Panc1 (cell line): ENCODE measurements at regions not wholly inside any gene's neighbourhood (a gene's known extent, or its start where the extent isn't known, plus 50 kb on each side); places are given as distances from the start of the nearest gene placed in this dataset.

Experiments
- CTCF ChIP-seq: fragments of 450-650 bp; IDR thresholded peaks from 2 replicates; pipeline ENCODE4 v1.5.1; 2017; ENCODE audit warnings: mild to moderate bottlenecking
- POLR2AphosphoS5 ChIP-seq: IDR thresholded peaks from 2 replicates; pipeline ENCODE4 v1.6.1; 2012; ENCODE audit warnings: mild to moderate bottlenecking, low read depth, low read length, moderate library complexity
- REST ChIP-seq, 2 experiments: IDR thresholded peaks; 2 replicates each; pipeline ENCODE4 v1.6.1; 2011 to 2012; ENCODE audit warnings: low read depth in 2 of 2, control low read depth in 1 of 2, low read length in 1 of 2, mild to moderate bottlenecking in 1 of 2, moderate library complexity in 1 of 2; ENCODE audit not compliant: insufficient read depth in 1 of 2
- SIN3A ChIP-seq: IDR thresholded peaks from 2 replicates; pipeline ENCODE4 v1.6.1; 2012; ENCODE audit warnings: low read depth, mild to moderate bottlenecking, low read length, moderate library complexity, borderline replicate concordance; ENCODE audit not compliant: insufficient read depth
- TCF7L2 ChIP-seq: IDR thresholded peaks from 2 replicates; pipeline ENCODE4 v1.6.1; 2011; ENCODE audit warnings: mild to moderate bottlenecking, low read depth, low read length, inconsistent platforms

- TF ChIP-seq REST (IDR thresholded peaks at IDR 0.05; ENCODE audit: insufficient read depth in 1 of 2, low read depth in 2 of 2, low read length in 1 of 2) (no peak), CTCF (no peak), POLR2AphosphoS5 (no peak), SIN3A (no peak), TCF7L2 (no peak)
Measured at GRCh38 chr5:5583023-5583765, 160.7 kb downstream of the ICE1 start.
